ENCODE measurements at regions not wholly inside any gene's neighbourhood (a gene's known extent, or its start where the extent isn't known, plus 50 kb on each side); places are given as distances from the start of the nearest gene placed in this dataset.

- no peaks in the 10 kb centered on the region for H3K27me3 ChIP-seq (ENCODE audit: insufficient read depth, low read length)
- H3K4me3 Mint-ChIP-seq: no peak overlapping the region
- H3K27me3 Mint-ChIP-seq (ENCODE audit: low read depth): peaks cover 2% of the 10 kb centered on the region
- H3K9ac ChIP-seq (ENCODE audit: extremely low read depth, insufficient read length, low read length): no peak overlapping the region
- DNase-seq: no peak
- no peak overlapping the region for H3K4me2 ChIP-seq (ENCODE audit: insufficient read depth, insufficient read length, low read length)
- no peak overlapping the region for H4K91ac ChIP-seq (ENCODE audit: insufficient read length, low read depth, low read length)
- no peak overlapping the region for H2BK15ac ChIP-seq (ENCODE audit: low read depth, low read length)
- no peak overlapping the region for H2BK12ac ChIP-seq (ENCODE audit: insufficient read length, low read depth, low read length)
- H3K36me3 Mint-ChIP-seq (ENCODE audit: insufficient read depth in 1 of 3, low read depth in 3 of 3): peaks cover 10 to 18% (median 12%) of the 10 kb centered on the region in 3 experiments; a peak in 6 of 7 replicates
- H3K23ac ChIP-seq (ENCODE audit: insufficient read length, low read depth, low read length): no peak overlapping the region
- H3K56ac ChIP-seq (ENCODE audit: insufficient read length, low read depth, low read length): no peak overlapping the region
- no peak overlapping the region for H3K14ac ChIP-seq (ENCODE audit: insufficient read depth, low read length)
- H3K9me3 Mint-ChIP-seq: peaks cover 38 to 63% of the 10 kb centered on the region in 2 experiments
- H2BK120ac ChIP-seq (ENCODE audit: low read depth, low read length, poor library complexity, severe bottlenecking): no peak overlapping the region
- no peaks in the 10 kb centered on the region for H3K79me1 ChIP-seq (ENCODE audit: insufficient read depth, low read depth, low read length, poor library complexity, severe bottlenecking)
- TF ChIP-seq, protein P1, sequence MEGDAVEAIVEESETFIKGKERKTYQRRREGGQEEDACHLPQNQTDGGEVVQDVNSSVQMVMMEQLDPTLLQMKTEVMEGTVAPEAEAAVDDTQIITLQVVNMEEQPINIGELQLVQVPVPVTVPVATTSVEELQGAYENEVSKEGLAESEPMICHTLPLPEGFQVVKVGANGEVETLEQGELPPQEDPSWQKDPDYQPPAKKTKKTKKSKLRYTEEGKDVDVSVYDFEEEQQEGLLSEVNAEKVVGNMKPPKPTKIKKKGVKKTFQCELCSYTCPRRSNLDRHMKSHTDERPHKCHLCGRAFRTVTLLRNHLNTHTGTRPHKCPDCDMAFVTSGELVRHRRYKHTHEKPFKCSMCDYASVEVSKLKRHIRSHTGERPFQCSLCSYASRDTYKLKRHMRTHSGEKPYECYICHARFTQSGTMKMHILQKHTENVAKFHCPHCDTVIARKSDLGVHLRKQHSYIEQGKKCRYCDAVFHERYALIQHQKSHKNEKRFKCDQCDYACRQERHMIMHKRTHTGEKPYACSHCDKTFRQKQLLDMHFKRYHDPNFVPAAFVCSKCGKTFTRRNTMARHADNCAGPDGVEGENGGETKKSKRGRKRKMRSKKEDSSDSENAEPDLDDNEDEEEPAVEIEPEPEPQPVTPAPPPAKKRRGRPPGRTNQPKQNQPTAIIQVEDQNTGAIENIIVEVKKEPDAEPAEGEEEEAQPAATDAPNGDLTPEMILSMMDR (conservative IDR thresholded peaks at IDR 0.05): no peak
- no peak overlapping the region for H2BK20ac ChIP-seq (ENCODE audit: low read depth, low read length, poor library complexity, severe bottlenecking)
- no peak overlapping the region for H3K27ac Mint-ChIP-seq
- H2AFZ ChIP-seq (ENCODE audit: low read length): no peak overlapping the region
- H3K4ac ChIP-seq (ENCODE audit: low read depth, low read length): no peak overlapping the region
- H4K8ac ChIP-seq (replicated peaks; ENCODE audit: insufficient read length, low read depth, low read length): no peak overlapping the region
- no peaks in the 10 kb centered on the region for H3K4me1 ChIP-seq (ENCODE audit: insufficient read depth, low read length)
- peaks cover 20% of the 10 kb centered on the region for H3K9me3 ChIP-seq (ENCODE audit: control insufficient read depth, low read depth, low read length)
- H2AK5ac ChIP-seq (ENCODE audit: insufficient read length, low read length): no peak overlapping the region
- no peak overlapping the region for H3T11ph ChIP-seq (ENCODE audit: low read length)
- no peaks in the 10 kb centered on the region for H3K23me2 ChIP-seq (ENCODE audit: insufficient read length, low read depth, low read length, poor library complexity, severe bottlenecking)
- no peaks in the 10 kb centered on the region for H4K20me1 ChIP-seq (ENCODE audit: control insufficient read depth, insufficient read depth, insufficient read length)
- H3K18ac ChIP-seq (ENCODE audit: insufficient read length, low read depth, low read length): no peak overlapping the region
- no peak overlapping the region for H4K5ac ChIP-seq (ENCODE audit: insufficient read length, low read depth, low read length)
- H3K79me2 ChIP-seq (ENCODE audit: insufficient read depth, low read length): no peaks in the 10 kb centered on the region
- no peak overlapping the region for H3K27ac ChIP-seq (ENCODE audit: insufficient read length, low read depth, low read length)
- WGBS (ENCODE audit: extremely low coverage, insufficient read length, low lambda C conversion rate): no CpG with 5 or more reads among the region's 3 CpGs
- no peak overlapping the region for H2BK5ac ChIP-seq (ENCODE audit: insufficient read length, low read length)
- H3K4me1 Mint-ChIP-seq: no peaks in the 10 kb centered on the region
These were observed 92.8 kb upstream of the GALNT15 start for GRCh38 chr3:16081661-16082060.
